Activated T-cell treated with anti-CD3 and anti-CD28 coated beads, Interleukin-2, amount 50 U/mL, for 1 hour (primary cell): ENCODE measurements at regions not wholly inside any gene's neighbourhood (a gene's known extent, or its start where the extent isn't known, plus 50 kb on each side); places are given as distances from the start of the nearest gene placed in this dataset.

ENCODE experiments used
- DNase-seq: peaks from one replicate; pipeline ENCODE4 v3.0.0-alpha.2; 2020

- no peak for DNase-seq
These were observed 129.0 kb downstream of the TAF11L14 start for GRCh38 chr5:17763301-17763700.

- no peak for DNase-seq
These were observed 131.8 kb downstream of the TAF11L14 start for GRCh38 chr5:17766031-17766430.

GRCh38 chr5:17769277-17769676 is 135.0 kb downstream of the TAF11L14 start:
- DNase-seq: no peak

GRCh38 chr5:17772232-17772631 is 138.0 kb downstream of the TAF11L14 start:
- DNase-seq: no peak

GRCh38 chr5:17785774-17786173 is 151.5 kb downstream of the TAF11L14 start:
- no peak for DNase-seq

- DNase-seq: no peak
These were observed 154.1 kb downstream of the TAF11L14 start for GRCh38 chr5:17788351-17788750.

- no peak for DNase-seq
These were observed 159.9 kb downstream of the TAF11L14 start for GRCh38 chr5:17794201-17794600.

GRCh38 chr5:17794815-17795214 is 160.6 kb downstream of the TAF11L14 start:
- no peak for DNase-seq

GRCh38 chr5:17796142-17796541 is 161.9 kb downstream of the TAF11L14 start:
- DNase-seq: no peak

GRCh38 chr5:17796757-17797396 is 162.6 kb downstream of the TAF11L14 start:
- no peak for DNase-seq

- no peak for DNase-seq
These were observed 165.3 kb downstream of the TAF11L14 start for GRCh38 chr5:17799521-17799920.

GRCh38 chr5:17801595-17801994 is 167.3 kb downstream of the TAF11L14 start:
- no peak for DNase-seq

- no peak for DNase-seq
These were observed 168.0 kb downstream of the TAF11L14 start for GRCh38 chr5:17802256-17802655.

GRCh38 chr5:17803971-17804370 is 169.7 kb downstream of the TAF11L14 start:
- DNase-seq: no peak

GRCh38 chr5:17805227-17805825 is 171.1 kb downstream of the TAF11L14 start:
- DNase-seq: no peak

- no peak for DNase-seq
These were observed 172.7 kb downstream of the TAF11L14 start for GRCh38 chr5:17806818-17807468.

GRCh38 chr5:17808566-17808965 is 174.3 kb downstream of the TAF11L14 start:
- DNase-seq: no peak

GRCh38 chr5:17810734-17811133 is 176.5 kb downstream of the TAF11L14 start:
- no peak for DNase-seq

- no peak for DNase-seq
These were observed 179.0 kb downstream of the TAF11L14 start for GRCh38 chr5:17813214-17813613.

- DNase-seq: no peak
These were observed 182.2 kb downstream of the TAF11L14 start for GRCh38 chr5:17816505-17816904.

- no peak for DNase-seq
These were observed 182.7 kb downstream of the TAF11L14 start for GRCh38 chr5:17816944-17817343.

- no peak for DNase-seq
These were observed 183.7 kb downstream of the TAF11L14 start for GRCh38 chr5:17817990-17818389.

GRCh38 chr5:17819783-17820182 is 185.5 kb downstream of the TAF11L14 start:
- no peak for DNase-seq

GRCh38 chr5:17828681-17829080 is 194.4 kb downstream of the TAF11L14 start:
- no peak for DNase-seq
